ENCODE measurements at regions not wholly inside any gene's neighbourhood (a gene's known extent, or its start where the extent isn't known, plus 50 kb on each side); places are given as distances from the start of the nearest gene placed in this dataset.
"Not testable (repeated sequence)": the region's sequence is repeated elsewhere in the genome, so short reads cannot be mapped to it uniquely, and the experiment has no call there.

GRCh38 chr11:122439866-122440810, 215.4 kb upstream of the UBASH3B start:
- DNase-seq = no peak

- no peak for DNase-seq
Observed at GRCh38 chr11:122436188-122436555, 219.3 kb upstream of the UBASH3B start.

- DNase-seq = no peak
Observed at GRCh38 chr11:122435540-122436187, 219.9 kb upstream of the UBASH3B start.

- DNase-seq = no peak
Observed at GRCh38 chr11:122434786-122435185, 220.7 kb upstream of the UBASH3B start.

GRCh38 chr11:122430490-122430889, 225.0 kb upstream of the UBASH3B start:
- no peak for DNase-seq

GRCh38 chr11:122426073-122426472, 229.4 kb upstream of the UBASH3B start:
- no peak for DNase-seq

- no peak for DNase-seq
Observed at GRCh38 chr11:122424636-122425035, 230.9 kb upstream of the UBASH3B start.

GRCh38 chr11:122423886-122424285, 231.6 kb upstream of the UBASH3B start:
- DNase-seq = no peak

GRCh38 chr11:122423273-122423672, 232.2 kb upstream of the UBASH3B start:
- no peak for DNase-seq

- DNase-seq = no peak
Observed at GRCh38 chr11:122422682-122423081, 232.8 kb upstream of the UBASH3B start.

- DNase-seq = no peak
Observed at GRCh38 chr11:122421702-122422101, 233.8 kb upstream of the UBASH3B start.

- no peak for DNase-seq
Observed at GRCh38 chr11:122418032-122418431, 237.5 kb upstream of the UBASH3B start.

- DNase-seq = no peak
Observed at GRCh38 chr11:122414406-122415018, 241.0 kb upstream of the UBASH3B start.

- no peak for DNase-seq
Observed at GRCh38 chr11:122413677-122414076, 241.8 kb upstream of the UBASH3B start.

GRCh38 chr11:122412581-122412980, 242.9 kb upstream of the UBASH3B start:
- DNase-seq = no peak

GRCh38 chr11:122406466-122406865, 249.1 kb upstream of the UBASH3B start:
- no peak for DNase-seq

- no peak for DNase-seq
Observed at GRCh38 chr11:122405547-122406341, 249.8 kb upstream of the UBASH3B start.

- DNase-seq = no peak
Observed at GRCh38 chr11:122404571-122404970, 251.0 kb upstream of the UBASH3B start.

- DNase-seq = not testable (repeated sequence)
Observed at GRCh38 chr11:122401581-122401980, 253.9 kb upstream of the UBASH3B start.

GRCh38 chr11:122399375-122399774, 256.1 kb upstream of the UBASH3B start:
- DNase-seq = no peak

GRCh38 chr11:122398851-122399250, 256.7 kb upstream of the UBASH3B start:
- DNase-seq = no peak

GRCh38 chr11:122398167-122398566, 257.4 kb upstream of the UBASH3B start:
- DNase-seq = no peak

- no peak for DNase-seq
Observed at GRCh38 chr11:122395282-122395681, 260.2 kb upstream of the UBASH3B start.

All from CD4-positive, alpha-beta T cell treated with Interleukin-10 for 1 hour (primary cell).